ENCODE measurements at regions not wholly inside any gene's neighbourhood (a gene's known extent, or its start where the extent isn't known, plus 50 kb on each side); places are given as distances from the start of the nearest gene placed in this dataset.

- TF ChIP-seq KDM1A (IDR thresholded peaks at IDR 0.05; ENCODE audit: borderline replicate concordance) (no peak), LARP7 (IDR thresholded peaks at IDR 0.05) (no peak), SUZ12 (IDR thresholded peaks at IDR 0.05; ENCODE audit: unreplicated experiment) (no peak), SREBF2 (IDR thresholded peaks at IDR 0.05; ENCODE audit: low read length) (no peak)
Measured at GRCh38 chr6:104284872-104285271, 574.8 kb downstream of the HACE1 start (continued).

DNA sequence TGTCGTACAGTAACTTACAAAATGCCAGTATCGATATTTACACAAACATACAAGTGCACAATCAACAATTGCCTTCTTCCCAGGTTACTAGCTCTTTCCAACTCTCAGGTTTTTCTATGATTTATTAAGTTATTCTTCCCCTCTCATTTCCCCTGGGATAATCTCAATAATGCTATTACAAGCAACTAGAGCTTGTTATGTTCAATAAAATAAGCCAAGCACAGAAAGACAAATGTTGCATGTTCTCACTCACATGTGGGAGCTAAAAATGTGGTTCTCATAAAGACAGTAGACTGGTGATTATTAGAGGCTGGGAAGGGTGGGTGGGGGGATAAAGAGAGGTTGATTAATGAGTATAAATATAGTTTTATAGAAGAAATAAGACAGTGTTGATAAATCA lies 577.1 kb downstream of the HACE1 start:
- SMC1A ChIA-PET (ENCODE audit: uncharacterized antibody, unreplicated experiment), result interaction anchor here (0.6 kb wide), 1 partner anchor 20 kb away, joined by 3 read pairs; no protein-coding TSS in a partner anchor

More for the DNA sequence above, 577.1 kb downstream of the HACE1 start:
- CTCF ChIA-PET, result no interaction called here
- Histone ChIP-seq H2AFZ (ENCODE audit: control insufficient read depth, low read depth, low read length) (no peak overlapping the region), H3K36me3 (ENCODE audit: control insufficient read depth in 2 of 2, insufficient read depth in 2 of 2, low read length in 1 of 2) (no peaks in the 10 kb centered on the region), H3K4me2 (ENCODE audit: control insufficient read depth, insufficient read depth) (no peak overlapping the region), H3K9me3 (replicated peaks; ENCODE audit: control insufficient read depth, insufficient read depth, low read length) (no peaks in the 10 kb centered on the region), H3K27me3 (replicated peaks in 1 of 2; ENCODE audit: control insufficient read depth in 2 of 2, insufficient read depth in 2 of 2, low read length in 1 of 2) (no peaks in the 10 kb centered on the region; a peak in 1 of 4 replicates), H3K27ac (ENCODE audit: control insufficient read depth, insufficient read depth) (no peak overlapping the region), H3K4me1 (ENCODE audit: control insufficient read depth, insufficient read depth, low read length) (no peaks in the 10 kb centered on the region), H4K20me1 (ENCODE audit: control insufficient read depth, insufficient read depth) (no peaks in the 10 kb centered on the region), H3K9ac (ENCODE audit: control insufficient read depth, insufficient read depth, low read length) (no peak overlapping the region), H3K79me2 (ENCODE audit: control insufficient read depth, insufficient read depth, low read length) (no peaks in the 10 kb centered on the region), H3K4me3 (no peak overlapping the region)
- RAD21 ChIA-PET (ENCODE audit: unreplicated experiment), result no interaction called here
- no TSS peak for BruUV-seq (replicated peaks)
- intact Hi-C loops (cut with micrococcal nuclease; ENCODE audit: unreplicated experiment) (no loop called here), in situ Hi-C loops (cut with MboI) (no loop called here)
- FAIRE-seq, result peak; percentile 13
- TF ChIP-seq PML (IDR thresholded peaks at IDR 0.05; ENCODE audit: low read length), result no peak
- no peak for TF ChIP-seq ZSCAN29 (IDR thresholded peaks at IDR 0.05)
- TF ChIP-seq IKZF1 (conservative IDR thresholded peaks at IDR 0.05), result no peak
- TF ChIP-seq MYC (IDR thresholded peaks at IDR 0.05; ENCODE audit: insufficient read depth, insufficient read length, insufficient replicate concordance, low read length, severe bottlenecking), result no peak
- TF ChIP-seq BACH1 (IDR thresholded peaks at IDR 0.05; ENCODE audit: borderline replicate concordance), result no peak
- TF ChIP-seq ZNF274 (IDR thresholded peaks at IDR 0.05; ENCODE audit: insufficient read depth, insufficient read length), result no peak
- TF ChIP-seq EED (IDR thresholded peaks at IDR 0.05; ENCODE audit: low read depth), result no peak
- no peak for TF ChIP-seq YY1 (IDR thresholded peaks at IDR 0.05; ENCODE audit: low read depth, low read length)
- no peak for TF ChIP-seq POLR2AphosphoS5 (IDR thresholded peaks at IDR 0.05; ENCODE audit: low read length)
- TF ChIP-seq CHD4 (IDR thresholded peaks at IDR 0.05), result no peak
- TF ChIP-seq JUNB (IDR thresholded peaks at IDR 0.05), result no peak
- TF ChIP-seq ATF3 (IDR thresholded peaks at IDR 0.05; ENCODE audit: borderline replicate concordance, extremely low read depth, low read depth, low read length), result no peak
- DNase-seq (ENCODE audit: low read depth, low spot score), result no peak
- ATAC-seq, result no peak
- POLR2A ChIA-PET, result no interaction called here
- WGBS (ENCODE audit: insufficient coverage, insufficient replicate concordance, low lambda C conversion rate, missing lambda C conversion rate), result 40% methylated on average over 2 of the region's 2 CpGs
